H9 (cell line): ENCODE measurements at regions not wholly inside any gene's neighbourhood (a gene's known extent, or its start where the extent isn't known, plus 50 kb on each side); places are given as distances from the start of the nearest gene placed in this dataset.

Source experiments
- DNase-seq: peaks from one replicate; pipeline ENCODE4 v3.0.0-alpha.2; 2017
- H2AFZ ChIP-seq: one replicate; pipeline ENCODE4 v1.6.1; 2013; ENCODE audit warnings: mild to moderate bottlenecking, low read length, control low read depth, moderate library complexity
- H2AK5ac ChIP-seq: 2 replicates; pipeline ENCODE4 v1.6.1; 2013; ENCODE audit warnings: low read length, control low read depth, mixed read lengths; ENCODE audit not compliant: insufficient read length
- H2BK120ac ChIP-seq: one replicate; pipeline ENCODE4 v1.6.1; 2013; ENCODE audit warnings: low read depth, mild to moderate bottlenecking, low read length, control low read depth, inconsistent platforms; ENCODE audit not compliant: poor library complexity, severe bottlenecking
- H2BK12ac ChIP-seq: 2 replicates; pipeline ENCODE4 v1.6.1; 2013; ENCODE audit warnings: low read length, control low read depth, mixed read lengths, low read depth; ENCODE audit not compliant: insufficient read length
- H2BK15ac ChIP-seq: 2 replicates; pipeline ENCODE4 v1.6.1; 2013; ENCODE audit warnings: low read depth, low read length, control low read depth
- H2BK20ac ChIP-seq: one replicate; pipeline ENCODE4 v1.6.1; 2013; ENCODE audit warnings: low read depth, mild to moderate bottlenecking, low read length, control low read depth, inconsistent platforms; ENCODE audit not compliant: poor library complexity, severe bottlenecking
- H2BK5ac ChIP-seq: 2 replicates; pipeline ENCODE4 v1.6.1; 2013; ENCODE audit warnings: low read length, control low read depth, mixed read lengths; ENCODE audit not compliant: insufficient read length
- H3K14ac ChIP-seq: 2 replicates; pipeline ENCODE4 v1.6.1; 2013; ENCODE audit warnings: low read length, control low read depth; ENCODE audit not compliant: insufficient read depth
- H3K18ac ChIP-seq: 2 replicates; pipeline ENCODE4 v1.6.1; 2013; ENCODE audit warnings: low read depth, mild to moderate bottlenecking, mixed read lengths, low read length, control low read depth; ENCODE audit not compliant: insufficient read length
- H3K23ac ChIP-seq: 2 replicates; pipeline ENCODE4 v1.6.1; 2013; ENCODE audit warnings: low read length, control low read depth, mixed read lengths, low read depth; ENCODE audit not compliant: insufficient read length
- H3K23me2 ChIP-seq: 2 replicates; pipeline ENCODE4 v1.6.1; 2013; ENCODE audit warnings: low read depth, mild to moderate bottlenecking, mixed read lengths, low read length, control low read depth; ENCODE audit not compliant: insufficient read length, poor library complexity, severe bottlenecking
- H3K27ac ChIP-seq: 2 replicates; pipeline ENCODE4 v1.5.1; 2013; ENCODE audit warnings: low read length, control low read depth, mixed read lengths, low read depth; ENCODE audit not compliant: insufficient read length
- H3K27me3 ChIP-seq: 2 replicates; pipeline ENCODE4 v1.6.1; 2013; ENCODE audit warnings: low read length, control low read depth, inconsistent platforms; ENCODE audit not compliant: insufficient read depth
- H3K4ac ChIP-seq: 2 replicates; pipeline ENCODE4 v1.6.1; 2013; ENCODE audit warnings: low read depth, mild to moderate bottlenecking, control low read depth, inconsistent platforms, low read length, moderate library complexity
- H3K4me1 ChIP-seq: 2 replicates; pipeline ENCODE4 v1.6.1; 2013; ENCODE audit warnings: low read length, control low read depth, inconsistent platforms; ENCODE audit not compliant: insufficient read depth
- H3K4me2 ChIP-seq: 2 replicates; pipeline ENCODE4 v1.6.1; 2013; ENCODE audit warnings: low read length, control low read depth, mixed read lengths; ENCODE audit not compliant: insufficient read length, insufficient read depth
- H3K56ac ChIP-seq: 2 replicates; pipeline ENCODE4 v1.6.1; 2013; ENCODE audit warnings: low read depth, mild to moderate bottlenecking, mixed read lengths, low read length, control low read depth; ENCODE audit not compliant: insufficient read length
- H3K79me1 ChIP-seq: 2 replicates; pipeline ENCODE4 v1.6.1; 2013; ENCODE audit warnings: low read depth, mild to moderate bottlenecking, moderate library complexity, low read length, control low read depth, inconsistent platforms; ENCODE audit not compliant: insufficient read depth, poor library complexity, severe bottlenecking
- H3K79me2 ChIP-seq: 2 replicates; pipeline ENCODE4 v1.6.1; 2013; ENCODE audit warnings: low read length, control low read depth, inconsistent platforms; ENCODE audit not compliant: insufficient read depth
- H3K9ac ChIP-seq: 2 replicates; pipeline ENCODE4 v1.6.1; 2013; ENCODE audit warnings: low read length, control low read depth, mixed read lengths; ENCODE audit not compliant: insufficient read length; ENCODE audit errors: extremely low read depth
- H3K9me3 ChIP-seq: one replicate; pipeline ENCODE4 v1.6.1; 2013; ENCODE audit warnings: low read depth, low read length, inconsistent platforms; ENCODE audit not compliant: control insufficient read depth
- H3T11ph ChIP-seq: one replicate; pipeline ENCODE4 v1.6.1; 2013; ENCODE audit warnings: mild to moderate bottlenecking, low read length, control low read depth, inconsistent platforms
- H4K20me1 ChIP-seq: one replicate; pipeline ENCODE4 v1.6.1; 2013; ENCODE audit not compliant: control insufficient read depth, insufficient read length, insufficient read depth
- H4K5ac ChIP-seq: 2 replicates; pipeline ENCODE4 v1.6.1; 2013; ENCODE audit warnings: low read depth, mild to moderate bottlenecking, mixed read lengths, low read length, control low read depth; ENCODE audit not compliant: insufficient read length
- H4K8ac ChIP-seq: replicated peaks from 2 replicates; pipeline ENCODE4 v1.6.1; 2013; ENCODE audit warnings: low read length, control low read depth, mixed read lengths, low read depth; ENCODE audit not compliant: insufficient read length
- H4K91ac ChIP-seq: 2 replicates; pipeline ENCODE4 v1.6.1; 2013; ENCODE audit warnings: low read depth, mild to moderate bottlenecking, moderate library complexity, mixed read lengths, low read length, control low read depth; ENCODE audit not compliant: insufficient read length
- H3K27ac Mint-ChIP-seq, 3 experiments: 2 replicates in 2 of 3; 3 replicates in 1 of 3; pipeline ENCODE4 v1.8.0; 2020 to 2021; ENCODE audit warnings: mixed read lengths in 3 of 3, mild to moderate bottlenecking in 1 of 3, moderate library complexity in 1 of 3
- H3K27me3 Mint-ChIP-seq: 2 replicates; pipeline ENCODE4 v1.8.0; 2021; ENCODE audit warnings: low read depth, mild to moderate bottlenecking, moderate library complexity, mixed read lengths
- H3K36me3 Mint-ChIP-seq, 3 experiments: 2 replicates in 2 of 3; 3 replicates in 1 of 3; pipeline ENCODE4 v1.8.0; 2020 to 2021; ENCODE audit warnings: low read depth in 3 of 3, mixed read lengths in 3 of 3; ENCODE audit not compliant: insufficient read depth in 1 of 3
- H3K4me1 Mint-ChIP-seq, 2 experiments: 2 replicates each; pipeline ENCODE4 v1.8.0; 2020; ENCODE audit warnings: mixed read lengths in 2 of 2
- H3K4me3 Mint-ChIP-seq, 2 experiments: 2 replicates in 1 of 2; 3 replicates in 1 of 2; pipeline ENCODE4 v1.8.0; 2020 to 2021; ENCODE audit warnings: mild to moderate bottlenecking in 2 of 2, mixed read lengths in 2 of 2, moderate library complexity in 1 of 2
- H3K9me3 Mint-ChIP-seq, 2 experiments: 2 replicates in 1 of 2; 3 replicates in 1 of 2; pipeline ENCODE4 v1.8.0; 2020; ENCODE audit warnings: mild to moderate bottlenecking in 2 of 2, mixed read lengths in 2 of 2, moderate library complexity in 1 of 2
- CTCF ChIP-seq: fragments of 200-600 bp; sonication (generic); conservative IDR thresholded peaks from 3 replicates; pipeline ENCODE4 v1.8.0; 2021; ENCODE audit warnings: antibody characterized with exemption, mild to moderate bottlenecking
- WGBS: extraction: QIAGEN DNeasy Blood & Tissue Kit; methylation state at CpG from one replicate; pipeline ENCODE4 v1.1.7; 2013; ENCODE audit warnings: missing lambda C conversion rate, low lambda C conversion rate, mixed read lengths; ENCODE audit not compliant: insufficient read length; ENCODE audit errors: extremely low coverage; 5-methylcytosine and 5-hydroxymethylcytosine counted together

- Histone ChIP-seq H2BK120ac (no peak overlapping the region), H3K79me1 (no peaks in the 10 kb centered on the region), H4K8ac (no peak overlapping the region), H3K4ac (no peak overlapping the region), H2BK12ac (no peak overlapping the region), H2BK20ac (no peak overlapping the region), H4K20me1 (no peaks in the 10 kb centered on the region), H4K91ac (no peak overlapping the region), H3K14ac (no peak overlapping the region), H3K23me2 (no peaks in the 10 kb centered on the region), H3K18ac (no peak overlapping the region), H3K56ac (no peak overlapping the region), H3K23ac (no peak overlapping the region), H4K5ac (no peak overlapping the region), H2BK15ac (no peak overlapping the region), H3K79me2 (no peaks in the 10 kb centered on the region), H3K4me1 (no peaks in the 10 kb centered on the region), H2BK5ac (no peak overlapping the region), H3K27ac (no peak overlapping the region), H3T11ph (no peak overlapping the region), H2AFZ (no peak overlapping the region), H3K4me2 (no peak overlapping the region), H2AK5ac (no peak overlapping the region), H3K9ac (no peak overlapping the region), H3K9me3 (no peaks in the 10 kb centered on the region), H3K27me3 (no peaks in the 10 kb centered on the region)
- H3K27ac Mint-ChIP-seq = no peak overlapping the region
- H3K27me3 Mint-ChIP-seq = no peaks in the 10 kb centered on the region
- H3K4me3 Mint-ChIP-seq = no peak overlapping the region
- H3K36me3 Mint-ChIP-seq = no peaks in the 10 kb centered on the region
- no peaks in the 10 kb centered on the region for H3K4me1 Mint-ChIP-seq
- no peak for DNase-seq
- WGBS = no CpG with 5 or more reads among the region's 2 CpGs
- no peak for TF ChIP-seq CTCF
- no peaks in the 10 kb centered on the region for H3K9me3 Mint-ChIP-seq
Observed at GRCh38 chr3:165406425-165406824, 210.2 kb upstream of the SLITRK3 start.
